Astrocyte (in vitro differentiated cells and primary cell): ENCODE measurements at regions not wholly inside any gene's neighbourhood (a gene's known extent, or its start where the extent isn't known, plus 50 kb on each side); places are given as distances from the start of the nearest gene placed in this dataset.

Experiments used
- CTCF ChIP-seq: IDR thresholded peaks from 2 replicates; pipeline ENCODE4 v1.5.1; 2011; ENCODE audit warnings: low read depth, mild to moderate bottlenecking, inconsistent platforms, low read length, moderate library complexity; ENCODE audit not compliant: insufficient read depth
- EZH2 ChIP-seq: IDR thresholded peaks from 2 replicates; pipeline ENCODE4 v1.6.1; 2012; ENCODE audit warnings: mild to moderate bottlenecking, low read length, inconsistent platforms; ENCODE audit not compliant: insufficient read depth

- TF ChIP-seq CTCF (no peak), EZH2 (no peak)
Observed at GRCh38 chr5:163387589-163388343, 49.6 kb upstream of the CCNG1 start.
